Keratinocyte (primary cell): ENCODE measurements at regions not wholly inside any gene's neighbourhood (a gene's known extent, or its start where the extent isn't known, plus 50 kb on each side); places are given as distances from the start of the nearest gene placed in this dataset.

Source experiments
- DNase-seq: peaks from one replicate; pipeline ENCODE4 v3.0.0-alpha.2; 2011; ENCODE audit warnings: low read depth, missing footprints, low spot score
- FAIRE-seq: peaks from 2 replicates; lab custom pipeline; 2011; peaks lifted over from hg19 to GRCh38; lab: Jason Lieb, UNC
- H2AFZ ChIP-seq: 2 replicates; pipeline ENCODE4 v1.6.0; 2012; ENCODE audit warnings: low read length, control low read depth, inconsistent platforms; ENCODE audit not compliant: control insufficient read depth
- H3K27ac ChIP-seq: 2 replicates; pipeline ENCODE4 v1.5.1; 2011; ENCODE audit warnings: low read length; ENCODE audit not compliant: control insufficient read depth, insufficient read depth
- H3K27me3 ChIP-seq: 3 replicates; pipeline ENCODE4 v1.6.0; 2011; ENCODE audit warnings: low read length; ENCODE audit not compliant: control insufficient read depth, insufficient read depth; ENCODE audit errors: extremely low read depth
- H3K36me3 ChIP-seq, 2 experiments: 2 replicates in 1 of 2; 3 replicates in 1 of 2; pipeline ENCODE4 v1.5.1; 2011; ENCODE audit warnings: low read length in 2 of 2, mild to moderate bottlenecking in 1 of 2; ENCODE audit not compliant: control insufficient read depth in 2 of 2, insufficient read depth in 2 of 2; ENCODE audit errors: extremely low read depth in 1 of 2
- H3K4me1 ChIP-seq: 3 replicates; pipeline ENCODE4 v1.5.1; 2011; ENCODE audit warnings: low read length; ENCODE audit not compliant: control insufficient read depth, insufficient read depth; ENCODE audit errors: extremely low read depth
- H3K4me2 ChIP-seq: 3 replicates; pipeline ENCODE4 v1.6.0; 2011; ENCODE audit warnings: low read depth, low read length; ENCODE audit not compliant: control insufficient read depth, insufficient read depth; ENCODE audit errors: extremely low read depth
- H3K4me3 ChIP-seq, 3 experiments: fragments of 200-600 bp in 1 of 3; sonication (generic) in 1 of 3; 2 replicates in 2 of 3; 3 replicates in 1 of 3; pipeline ENCODE4 v1.5.1; 2011 to 2016; ENCODE audit warnings: low read length in 3 of 3, mild to moderate bottlenecking in 3 of 3, control low read depth in 2 of 3, inconsistent platforms in 1 of 3, low read depth in 1 of 3, mixed read lengths in 1 of 3, mixed run types in 1 of 3, moderate library complexity in 1 of 3; ENCODE audit not compliant: control insufficient read depth in 2 of 3, insufficient read depth in 2 of 3; ENCODE audit errors: extremely low read depth in 1 of 3
- H3K79me2 ChIP-seq: 2 replicates; pipeline ENCODE4 v1.6.0; 2012; ENCODE audit warnings: low read length; ENCODE audit not compliant: control insufficient read depth, insufficient read depth
- H3K9ac ChIP-seq: 3 replicates; pipeline ENCODE4 v1.6.0; 2011; ENCODE audit warnings: low read length; ENCODE audit not compliant: control insufficient read depth, insufficient read depth; ENCODE audit errors: extremely low read depth
- H3K9me1 ChIP-seq: 3 replicates; pipeline ENCODE4 v1.6.0; 2011; ENCODE audit warnings: low read length; ENCODE audit not compliant: control insufficient read depth, insufficient read depth; ENCODE audit errors: extremely low read depth
- H3K9me3 ChIP-seq: 2 replicates; pipeline ENCODE4 v1.5.1; 2012; ENCODE audit warnings: low read depth, low read length; ENCODE audit not compliant: control insufficient read depth
- H4K20me1 ChIP-seq: 3 replicates; pipeline ENCODE4 v1.6.0; 2011; ENCODE audit warnings: low read length; ENCODE audit not compliant: control insufficient read depth, insufficient read depth; ENCODE audit errors: extremely low read depth
- CTCF ChIP-seq, 3 experiments: IDR thresholded peaks in 1 of 3; conservative IDR thresholded peaks in 1 of 3; optimal IDR thresholded peaks in 1 of 3; 2 replicates in 2 of 3; 3 replicates in 1 of 3; pipeline versions ENCODE3 to v1.5.1; 2011; ENCODE audit warnings: low read length in 3 of 3, mild to moderate bottlenecking in 3 of 3, moderate library complexity in 2 of 3, control low read depth in 1 of 3, inconsistent platforms in 1 of 3; ENCODE audit not compliant: insufficient read depth in 2 of 3; ENCODE audit errors: extremely low read depth in 1 of 3
- EZH2 ChIP-seq: IDR thresholded peaks from one replicate; pipeline ENCODE4 v1.6.1; 2012; ENCODE audit warnings: inconsistent platforms, mild to moderate bottlenecking, low read length, moderate library complexity
- dilution Hi-C: fragments of 300-500 bp; cut with MboI; formaldehyde crosslinking; loops from one replicate; pipeline ENCODE4 v1.7.0; 2020; ENCODE audit warnings: low sequenced_read_pairs; ENCODE audit not compliant: extremely low pct_ligation_motif_present

GRCh38 chr4:56102601-56103000, 153.9 kb downstream of the CEP135 start:
- no peak overlapping the region for H2AFZ ChIP-seq
- H3K79me2 ChIP-seq, result no peaks in the 10 kb centered on the region
- H4K20me1 ChIP-seq, result no peaks in the 10 kb centered on the region
- no peak overlapping the region for H3K4me3 ChIP-seq
- dilution Hi-C loops, result no loop called here
- H3K4me1 ChIP-seq, result no peaks in the 10 kb centered on the region
- no peak for FAIRE-seq
- no peaks in the 10 kb centered on the region for H3K27me3 ChIP-seq
- no peak overlapping the region for H3K4me2 ChIP-seq
- DNase-seq, result no peak
- H3K36me3 ChIP-seq, result no peaks in the 10 kb centered on the region
- TF ChIP-seq CTCF (optimal IDR thresholded peaks at IDR 0.05 in 1 of 3, IDR thresholded peaks at IDR 0.05 in 1 of 3, conservative IDR thresholded peaks at IDR 0.05 in 1 of 3; ENCODE audit: extremely low read depth in 1 of 3, insufficient read depth in 2 of 3, low read length in 3 of 3), result no peak
- no peak for TF ChIP-seq EZH2
- no peak overlapping the region for H3K27ac ChIP-seq
- H3K9me1 ChIP-seq, result no peaks in the 10 kb centered on the region
- no peak overlapping the region for H3K9ac ChIP-seq
- no peaks in the 10 kb centered on the region for H3K9me3 ChIP-seq

GRCh38 chr4:56099378-56099786, 150.6 kb downstream of the CEP135 start:
- Histone ChIP-seq H3K79me2 (no peaks in the 10 kb centered on the region), H3K36me3 (no peaks in the 10 kb centered on the region), H3K27me3 (no peaks in the 10 kb centered on the region), H3K9ac (no peak overlapping the region), H4K20me1 (no peaks in the 10 kb centered on the region), H2AFZ (no peak overlapping the region), H3K4me2 (no peak overlapping the region), H3K27ac (no peak overlapping the region), H3K4me1 (no peaks in the 10 kb centered on the region), H3K4me3 (no peak overlapping the region), H3K9me1 (no peaks in the 10 kb centered on the region), H3K9me3 (no peaks in the 10 kb centered on the region)
- FAIRE-seq (no peak), DNase-seq (no peak)
- no peak for TF ChIP-seq EZH2
- TF ChIP-seq CTCF (optimal IDR thresholded peaks at IDR 0.05 in 1 of 3, IDR thresholded peaks at IDR 0.05 in 1 of 3, conservative IDR thresholded peaks at IDR 0.05 in 1 of 3; ENCODE audit: extremely low read depth in 1 of 3, insufficient read depth in 2 of 3, low read length in 3 of 3), result no peak
- dilution Hi-C loops, result no loop called here
